WTC11 (cell line): ENCODE measurements at regions not wholly inside any gene's neighbourhood (a gene's known extent, or its start where the extent isn't known, plus 50 kb on each side); places are given as distances from the start of the nearest gene placed in this dataset.

Source experiments
- ATAC-seq: fragments of 200-7000 bp; cut with Tn5 transposase; 2 replicates; pipeline ENCODE4 v1.10.0; 2021; ENCODE audit warnings: mild to moderate bottlenecking, moderate library complexity
- CTCF ChIA-PET: fragments of 300-600 bp; sonication (Branson Sonifier 250); formaldehyde crosslinking; loops from one replicate; lab custom pipeline; 2021; ENCODE audit warnings: antibody characterized with exemption; lab: Charles Lee
- POLR2A ChIA-PET: fragments of 350-600 bp; sonication (Branson Sonifier 250); formaldehyde crosslinking; loops from one replicate; lab custom pipeline; 2021; ENCODE audit warnings: antibody characterized with exemption; lab: Charles Lee
- DNase-seq: peaks from one replicate; pipeline ENCODE4 v3.0.0; 2021; ENCODE audit warnings: low spot score
- H3K27ac Mint-ChIP-seq: 2 replicates; pipeline ENCODE4 v1.8.0; 2021; ENCODE audit warnings: mixed read lengths
- H3K27me3 Mint-ChIP-seq: 2 replicates; pipeline ENCODE4 v1.8.0; 2021; ENCODE audit warnings: low read depth, mild to moderate bottlenecking, moderate library complexity, mixed read lengths
- H3K36me3 Mint-ChIP-seq: 2 replicates; pipeline ENCODE4 v1.8.0; 2021; ENCODE audit warnings: mixed read lengths
- H3K4me1 Mint-ChIP-seq: 2 replicates; pipeline ENCODE4 v1.8.0; 2022; ENCODE audit warnings: mixed read lengths
- H3K4me3 Mint-ChIP-seq: 2 replicates; pipeline ENCODE4 v1.8.0; 2021; ENCODE audit warnings: mild to moderate bottlenecking, moderate library complexity, mixed read lengths
- H3K9me3 Mint-ChIP-seq: 2 replicates; pipeline ENCODE4 v1.8.0; 2021; ENCODE audit warnings: mixed read lengths
- ATF1 ChIP-seq: sonication (generic); formaldehyde crosslinking; IDR thresholded peaks from 2 replicates; pipeline ENCODE4 v1.8.1; 2023; ENCODE audit warnings: mild to moderate bottlenecking, moderate library complexity, missing genetic modification reagents
- EMX1 ChIP-seq: fragments of 250-450 bp; sonication (Bioruptor Pico); IDR thresholded peaks from 2 replicates; pipeline ENCODE4 v1.8.0; 2021; ENCODE audit warnings: mild to moderate bottlenecking
- JUN ChIP-seq: sonication (generic); formaldehyde crosslinking; IDR thresholded peaks from 2 replicates; pipeline ENCODE4 v1.8.0; 2023; ENCODE audit warnings: mild to moderate bottlenecking, missing genetic modification reagents
- MXD4 ChIP-seq: fragments of 250-450 bp; sonication (Bioruptor Pico); IDR thresholded peaks from 2 replicates; pipeline ENCODE4 v1.8.0; 2021; ENCODE audit warnings: mild to moderate bottlenecking, moderate library complexity, borderline replicate concordance
- SOX15 ChIP-seq: fragments of 250-450 bp; sonication (Bioruptor Pico); IDR thresholded peaks from 2 replicates; pipeline ENCODE4 v1.9.0; 2021; ENCODE audit warnings: mild to moderate bottlenecking
- TCF7 ChIP-seq: sonication (generic); formaldehyde crosslinking; IDR thresholded peaks from 2 replicates; pipeline ENCODE4 v1.8.0; 2022; ENCODE audit warnings: mild to moderate bottlenecking, low read depth, missing genetic modification reagents, moderate library complexity
- TP53 ChIP-seq: sonication (generic); formaldehyde crosslinking; IDR thresholded peaks from 2 replicates; pipeline ENCODE4 v1.8.1; 2023; ENCODE audit warnings: mild to moderate bottlenecking, missing genetic modification reagents
- ZNF396 ChIP-seq: fragments of 250-450 bp; sonication (Bioruptor Pico); IDR thresholded peaks from 2 replicates; pipeline ENCODE4 v1.8.0; 2021; ENCODE audit warnings: mild to moderate bottlenecking, moderate library complexity, borderline replicate concordance
- TF ChIP-seq, protein P1 (sequence below): sonication (generic); formaldehyde crosslinking; IDR thresholded peaks from 2 replicates; pipeline ENCODE4 v1.8.1; 2023; ENCODE audit warnings: mild to moderate bottlenecking, missing genetic modification reagents, borderline replicate concordance
- TF ChIP-seq, protein P2 (sequence below): sonication (generic); formaldehyde crosslinking; IDR thresholded peaks from 2 replicates; pipeline ENCODE4 v1.8.0; 2022; ENCODE audit warnings: mild to moderate bottlenecking, missing genetic modification reagents
- TF ChIP-seq, protein P3 (sequence below): sonication (generic); formaldehyde crosslinking; IDR thresholded peaks from 2 replicates; pipeline ENCODE4 v1.8.1; 2023; ENCODE audit warnings: mild to moderate bottlenecking, moderate library complexity, missing genetic modification reagents
- TF ChIP-seq, protein P4 (sequence below): sonication (generic); formaldehyde crosslinking; IDR thresholded peaks from 2 replicates; pipeline ENCODE4 v1.8.1; 2022; ENCODE audit warnings: mild to moderate bottlenecking, missing genetic modification reagents, moderate library complexity, borderline replicate concordance

DNA sequence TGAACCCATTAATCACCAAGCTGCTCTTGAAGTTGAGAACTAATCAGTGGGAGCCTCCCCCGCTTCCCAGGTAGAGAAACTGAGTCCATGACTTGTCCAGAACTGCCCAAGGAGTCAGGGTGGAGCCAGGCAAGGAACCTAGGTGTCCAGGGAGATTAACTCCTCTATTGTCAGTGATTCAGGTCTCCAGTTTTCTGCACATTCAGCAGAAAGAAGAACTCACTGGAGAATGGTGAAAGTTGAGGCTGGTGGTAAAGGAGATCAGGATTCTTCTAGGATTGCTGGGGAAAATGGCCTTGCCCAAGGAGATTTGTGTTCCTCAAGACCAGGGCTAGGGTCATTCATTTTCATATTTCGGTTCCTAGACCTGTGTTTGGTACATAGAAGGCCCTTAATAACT is 87.2 kb upstream of the CISTR start (continued):
- TF ChIP-seq, protein P1, sequence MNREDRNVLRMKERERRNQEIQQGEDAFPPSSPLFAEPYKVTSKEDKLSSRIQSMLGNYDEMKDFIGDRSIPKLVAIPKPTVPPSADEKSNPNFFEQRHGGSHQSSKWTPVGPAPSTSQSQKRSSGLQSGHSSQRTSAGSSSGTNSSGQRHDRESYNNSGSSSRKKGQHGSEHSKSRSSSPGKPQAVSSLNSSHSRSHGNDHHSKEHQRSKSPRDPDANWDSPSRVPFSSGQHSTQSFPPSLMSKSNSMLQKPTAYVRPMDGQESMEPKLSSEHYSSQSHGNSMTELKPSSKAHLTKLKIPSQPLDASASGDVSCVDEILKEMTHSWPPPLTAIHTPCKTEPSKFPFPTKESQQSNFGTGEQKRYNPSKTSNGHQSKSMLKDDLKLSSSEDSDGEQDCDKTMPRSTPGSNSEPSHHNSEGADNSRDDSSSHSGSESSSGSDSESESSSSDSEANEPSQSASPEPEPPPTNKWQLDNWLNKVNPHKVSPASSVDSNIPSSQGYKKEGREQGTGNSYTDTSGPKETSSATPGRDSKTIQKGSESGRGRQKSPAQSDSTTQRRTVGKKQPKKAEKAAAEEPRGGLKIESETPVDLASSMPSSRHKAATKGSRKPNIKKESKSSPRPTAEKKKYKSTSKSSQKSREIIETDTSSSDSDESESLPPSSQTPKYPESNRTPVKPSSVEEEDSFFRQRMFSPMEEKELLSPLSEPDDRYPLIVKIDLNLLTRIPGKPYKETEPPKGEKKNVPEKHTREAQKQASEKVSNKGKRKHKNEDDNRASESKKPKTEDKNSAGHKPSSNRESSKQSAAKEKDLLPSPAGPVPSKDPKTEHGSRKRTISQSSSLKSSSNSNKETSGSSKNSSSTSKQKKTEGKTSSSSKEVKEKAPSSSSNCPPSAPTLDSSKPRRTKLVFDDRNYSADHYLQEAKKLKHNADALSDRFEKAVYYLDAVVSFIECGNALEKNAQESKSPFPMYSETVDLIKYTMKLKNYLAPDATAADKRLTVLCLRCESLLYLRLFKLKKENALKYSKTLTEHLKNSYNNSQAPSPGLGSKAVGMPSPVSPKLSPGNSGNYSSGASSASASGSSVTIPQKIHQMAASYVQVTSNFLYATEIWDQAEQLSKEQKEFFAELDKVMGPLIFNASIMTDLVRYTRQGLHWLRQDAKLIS (CRISPR knock-in tag) = no peak
- TF ChIP-seq, protein P2, sequence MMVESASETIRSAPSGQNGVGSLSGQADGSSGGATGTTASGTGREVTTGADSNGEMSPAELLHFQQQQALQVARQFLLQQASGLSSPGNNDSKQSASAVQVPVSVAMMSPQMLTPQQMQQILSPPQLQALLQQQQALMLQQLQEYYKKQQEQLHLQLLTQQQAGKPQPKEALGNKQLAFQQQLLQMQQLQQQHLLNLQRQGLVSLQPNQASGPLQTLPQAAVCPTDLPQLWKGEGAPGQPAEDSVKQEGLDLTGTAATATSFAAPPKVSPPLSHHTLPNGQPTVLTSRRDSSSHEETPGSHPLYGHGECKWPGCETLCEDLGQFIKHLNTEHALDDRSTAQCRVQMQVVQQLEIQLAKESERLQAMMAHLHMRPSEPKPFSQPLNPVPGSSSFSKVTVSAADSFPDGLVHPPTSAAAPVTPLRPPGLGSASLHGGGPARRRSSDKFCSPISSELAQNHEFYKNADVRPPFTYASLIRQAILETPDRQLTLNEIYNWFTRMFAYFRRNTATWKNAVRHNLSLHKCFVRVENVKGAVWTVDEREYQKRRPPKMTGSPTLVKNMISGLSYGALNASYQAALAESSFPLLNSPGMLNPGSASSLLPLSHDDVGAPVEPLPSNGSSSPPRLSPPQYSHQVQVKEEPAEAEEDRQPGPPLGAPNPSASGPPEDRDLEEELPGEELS (CRISPR knock-in tag) = no peak

DNA sequence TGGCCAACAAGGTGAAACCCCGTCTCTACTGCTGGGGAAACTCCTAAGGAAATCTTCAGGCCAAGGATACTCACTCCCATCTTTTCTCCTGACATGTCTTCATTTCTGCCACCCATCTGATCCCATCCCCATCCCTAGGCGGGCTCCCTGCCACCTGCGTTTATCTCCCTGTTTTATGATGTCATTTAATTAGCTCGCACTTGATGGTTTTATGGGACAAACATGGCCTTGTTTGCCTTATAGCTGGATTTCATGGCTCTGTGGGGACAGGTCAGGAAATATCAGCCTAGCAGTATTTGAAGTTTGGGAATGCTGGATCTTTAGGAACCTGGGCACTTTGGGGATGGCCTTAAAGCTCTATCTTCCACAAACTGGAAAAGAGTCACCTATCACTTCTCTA is 88.5 kb upstream of the CISTR start:
- POLR2A ChIA-PET = no interaction called here
- Mint-ChIP-seq H3K27ac (no peak overlapping the region), H3K4me3 (no peak overlapping the region), H3K9me3 (no peaks in the 10 kb centered on the region), H3K27me3 (peaks cover 11% of the 10 kb centered on the region; the same call in 1 of the 2 replicates), H3K4me1 (peaks cover 7% of the 10 kb centered on the region), H3K36me3 (no peaks in the 10 kb centered on the region)
- CTCF ChIA-PET = no interaction called here
- no peak for DNase-seq
- TF ChIP-seq, protein P1 (CRISPR knock-in tag) = no peak
- TF ChIP-seq ZNF396 (CRISPR knock-in tag) (no peak), JUN (CRISPR knock-in tag) (no peak), EMX1 (CRISPR knock-in tag) (no peak), MXD4 (CRISPR knock-in tag) (no peak), SOX15 (CRISPR knock-in tag) (no peak), TCF7 (CRISPR knock-in tag) (no peak), TP53 (CRISPR knock-in tag) (no peak), ATF1 (CRISPR knock-in tag) (no peak)
- TF ChIP-seq, protein P3, sequence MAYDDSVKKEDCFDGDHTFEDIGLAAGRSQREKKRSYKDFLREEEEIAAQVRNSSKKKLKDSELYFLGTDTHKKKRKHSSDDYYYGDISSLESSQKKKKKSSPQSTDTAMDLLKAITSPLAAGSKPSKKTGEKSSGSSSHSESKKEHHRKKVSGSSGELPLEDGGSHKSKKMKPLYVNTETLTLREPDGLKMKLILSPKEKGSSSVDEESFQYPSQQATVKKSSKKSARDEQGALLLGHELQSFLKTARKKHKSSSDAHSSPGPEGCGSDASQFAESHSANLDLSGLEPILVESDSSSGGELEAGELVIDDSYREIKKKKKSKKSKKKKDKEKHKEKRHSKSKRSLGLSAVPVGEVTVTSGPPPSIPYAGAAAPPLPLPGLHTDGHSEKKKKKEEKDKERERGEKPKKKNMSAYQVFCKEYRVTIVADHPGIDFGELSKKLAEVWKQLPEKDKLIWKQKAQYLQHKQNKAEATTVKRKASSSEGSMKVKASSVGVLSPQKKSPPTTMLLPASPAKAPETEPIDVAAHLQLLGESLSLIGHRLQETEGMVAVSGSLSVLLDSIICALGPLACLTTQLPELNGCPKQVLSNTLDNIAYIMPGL = no peak
- TF ChIP-seq, protein P4, sequence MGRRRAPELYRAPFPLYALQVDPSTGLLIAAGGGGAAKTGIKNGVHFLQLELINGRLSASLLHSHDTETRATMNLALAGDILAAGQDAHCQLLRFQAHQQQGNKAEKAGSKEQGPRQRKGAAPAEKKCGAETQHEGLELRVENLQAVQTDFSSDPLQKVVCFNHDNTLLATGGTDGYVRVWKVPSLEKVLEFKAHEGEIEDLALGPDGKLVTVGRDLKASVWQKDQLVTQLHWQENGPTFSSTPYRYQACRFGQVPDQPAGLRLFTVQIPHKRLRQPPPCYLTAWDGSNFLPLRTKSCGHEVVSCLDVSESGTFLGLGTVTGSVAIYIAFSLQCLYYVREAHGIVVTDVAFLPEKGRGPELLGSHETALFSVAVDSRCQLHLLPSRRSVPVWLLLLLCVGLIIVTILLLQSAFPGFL (CRISPR knock-in tag) = no peak
- ATAC-seq = no peak
